Astrocyte (in vitro differentiated cells and primary cell): ENCODE measurements at regions not wholly inside any gene's neighbourhood (a gene's known extent, or its start where the extent isn't known, plus 50 kb on each side); places are given as distances from the start of the nearest gene placed in this dataset.

ENCODE experiments used
- EZH2 ChIP-seq: IDR thresholded peaks from 2 replicates; pipeline ENCODE4 v1.6.1; 2012; ENCODE audit warnings: mild to moderate bottlenecking, low read length, inconsistent platforms; ENCODE audit not compliant: insufficient read depth
- TF ChIP-seq, protein P1 (sequence below): IDR thresholded peaks from 2 replicates; pipeline ENCODE4 v1.5.1; 2011; ENCODE audit warnings: low read depth, mild to moderate bottlenecking, inconsistent platforms, low read length, moderate library complexity; ENCODE audit not compliant: insufficient read depth

GRCh38 chrX:39820938-39821708, 276.6 kb downstream of the BCOR start:
- TF ChIP-seq, protein P1, sequence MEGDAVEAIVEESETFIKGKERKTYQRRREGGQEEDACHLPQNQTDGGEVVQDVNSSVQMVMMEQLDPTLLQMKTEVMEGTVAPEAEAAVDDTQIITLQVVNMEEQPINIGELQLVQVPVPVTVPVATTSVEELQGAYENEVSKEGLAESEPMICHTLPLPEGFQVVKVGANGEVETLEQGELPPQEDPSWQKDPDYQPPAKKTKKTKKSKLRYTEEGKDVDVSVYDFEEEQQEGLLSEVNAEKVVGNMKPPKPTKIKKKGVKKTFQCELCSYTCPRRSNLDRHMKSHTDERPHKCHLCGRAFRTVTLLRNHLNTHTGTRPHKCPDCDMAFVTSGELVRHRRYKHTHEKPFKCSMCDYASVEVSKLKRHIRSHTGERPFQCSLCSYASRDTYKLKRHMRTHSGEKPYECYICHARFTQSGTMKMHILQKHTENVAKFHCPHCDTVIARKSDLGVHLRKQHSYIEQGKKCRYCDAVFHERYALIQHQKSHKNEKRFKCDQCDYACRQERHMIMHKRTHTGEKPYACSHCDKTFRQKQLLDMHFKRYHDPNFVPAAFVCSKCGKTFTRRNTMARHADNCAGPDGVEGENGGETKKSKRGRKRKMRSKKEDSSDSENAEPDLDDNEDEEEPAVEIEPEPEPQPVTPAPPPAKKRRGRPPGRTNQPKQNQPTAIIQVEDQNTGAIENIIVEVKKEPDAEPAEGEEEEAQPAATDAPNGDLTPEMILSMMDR = no peak
- no peak for TF ChIP-seq EZH2
